Tibial nerve (tissue), 4 donors: ENCODE measurements at regions not wholly inside any gene's neighbourhood (a gene's known extent, or its start where the extent isn't known, plus 50 kb on each side); places are given as distances from the start of the nearest gene placed in this dataset.

Experiments
- EP300 ChIP-seq, 2 donors: sonication (generic); formaldehyde crosslinking; IDR thresholded peaks; one replicate each; pipeline ENCODE4 v1.6.1; 2017; ENCODE audit warnings: antibody characterized with exemption in 2 of 2, mild to moderate bottlenecking in 1 of 2
- TF ChIP-seq, protein P1 (sequence below), 5 experiments: fragments of 200-600 bp in 3 of 5; fragments of 450-650 bp in 2 of 5; sonication (generic) in 3 of 5; IDR thresholded peaks; one replicate each; pipeline ENCODE4 v1.5.1; 2016 to 2019; ENCODE audit warnings: antibody characterized with exemption in 5 of 5, mild to moderate bottlenecking in 3 of 5, moderate library complexity in 2 of 5

DNA sequence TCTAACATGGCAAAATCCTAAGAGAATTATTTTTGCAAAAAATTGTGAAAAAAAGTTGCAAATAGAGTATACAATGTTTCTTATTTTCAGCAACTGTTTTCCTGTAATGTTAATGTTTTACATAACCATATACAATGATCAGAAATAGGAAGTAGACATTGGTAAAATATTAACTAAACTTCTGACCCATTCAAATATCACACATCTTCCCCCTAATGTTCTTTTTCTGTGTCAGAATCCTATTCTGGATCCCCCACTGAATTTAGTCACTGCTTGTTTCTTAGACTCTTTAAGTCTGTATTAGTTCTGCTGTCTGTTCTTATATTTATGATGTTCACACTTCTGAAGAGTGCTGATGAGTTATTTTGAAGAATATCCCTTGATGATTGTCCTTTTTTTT is 62.0 kb downstream of the HFE start:
- TF ChIP-seq, protein P1, sequence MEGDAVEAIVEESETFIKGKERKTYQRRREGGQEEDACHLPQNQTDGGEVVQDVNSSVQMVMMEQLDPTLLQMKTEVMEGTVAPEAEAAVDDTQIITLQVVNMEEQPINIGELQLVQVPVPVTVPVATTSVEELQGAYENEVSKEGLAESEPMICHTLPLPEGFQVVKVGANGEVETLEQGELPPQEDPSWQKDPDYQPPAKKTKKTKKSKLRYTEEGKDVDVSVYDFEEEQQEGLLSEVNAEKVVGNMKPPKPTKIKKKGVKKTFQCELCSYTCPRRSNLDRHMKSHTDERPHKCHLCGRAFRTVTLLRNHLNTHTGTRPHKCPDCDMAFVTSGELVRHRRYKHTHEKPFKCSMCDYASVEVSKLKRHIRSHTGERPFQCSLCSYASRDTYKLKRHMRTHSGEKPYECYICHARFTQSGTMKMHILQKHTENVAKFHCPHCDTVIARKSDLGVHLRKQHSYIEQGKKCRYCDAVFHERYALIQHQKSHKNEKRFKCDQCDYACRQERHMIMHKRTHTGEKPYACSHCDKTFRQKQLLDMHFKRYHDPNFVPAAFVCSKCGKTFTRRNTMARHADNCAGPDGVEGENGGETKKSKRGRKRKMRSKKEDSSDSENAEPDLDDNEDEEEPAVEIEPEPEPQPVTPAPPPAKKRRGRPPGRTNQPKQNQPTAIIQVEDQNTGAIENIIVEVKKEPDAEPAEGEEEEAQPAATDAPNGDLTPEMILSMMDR (IDR thresholded peaks at IDR 0.05) = no peak
- no peak for TF ChIP-seq EP300 (IDR thresholded peaks at IDR 0.05)
